ENCODE measurements at regions not wholly inside any gene's neighbourhood (a gene's known extent, or its start where the extent isn't known, plus 50 kb on each side); places are given as distances from the start of the nearest gene placed in this dataset.

- Mint-ChIP-seq H3K27me3 (no peaks in the 10 kb centered on the region), H3K9me3 (no peaks in the 10 kb centered on the region), H3K4me1 (no peaks in the 10 kb centered on the region), H3K27ac (no peak overlapping the region), H3K36me3 (no peaks in the 10 kb centered on the region), H3K4me3 (no peak overlapping the region)
- no peak for ATAC-seq
Observed at GRCh38 chr11:106187860-106188456, 110.5 kb downstream of the AASDHPPT start.

GRCh38 chr11:106193956-106194355, 116.5 kb downstream of the AASDHPPT start:
- Mint-ChIP-seq H3K27ac (no peak overlapping the region), H3K4me3 (no peak overlapping the region), H3K4me1 (no peaks in the 10 kb centered on the region), H3K27me3 (no peaks in the 10 kb centered on the region), H3K9me3 (no peaks in the 10 kb centered on the region), H3K36me3 (no peaks in the 10 kb centered on the region)
- ATAC-seq, result no peak

GRCh38 chr11:106197438-106197837, 120.0 kb downstream of the AASDHPPT start:
- H3K4me3 Mint-ChIP-seq, result no peak overlapping the region
- H3K4me1 Mint-ChIP-seq, result no peaks in the 10 kb centered on the region
- no peak overlapping the region for H3K27ac Mint-ChIP-seq
- H3K9me3 Mint-ChIP-seq, result no peaks in the 10 kb centered on the region
- no peaks in the 10 kb centered on the region for H3K36me3 Mint-ChIP-seq
- no peak for ATAC-seq
- H3K27me3 Mint-ChIP-seq, result no peaks in the 10 kb centered on the region

GRCh38 chr11:106202935-106203620, 125.6 kb downstream of the AASDHPPT start:
- Mint-ChIP-seq H3K9me3 (no peaks in the 10 kb centered on the region), H3K36me3 (no peaks in the 10 kb centered on the region), H3K4me3 (no peak overlapping the region), H3K4me1 (no peaks in the 10 kb centered on the region), H3K27me3 (no peaks in the 10 kb centered on the region), H3K27ac (no peak overlapping the region)
- ATAC-seq, result no peak

GRCh38 chr11:106208760-106209159, 131.3 kb downstream of the AASDHPPT start:
- no peaks in the 10 kb centered on the region for H3K4me1 Mint-ChIP-seq
- no peak overlapping the region for H3K27ac Mint-ChIP-seq
- H3K4me3 Mint-ChIP-seq, result no peak overlapping the region
- H3K27me3 Mint-ChIP-seq, result no peaks in the 10 kb centered on the region
- no peaks in the 10 kb centered on the region for H3K36me3 Mint-ChIP-seq
- ATAC-seq, result no peak
- no peaks in the 10 kb centered on the region for H3K9me3 Mint-ChIP-seq

GRCh38 chr11:106212081-106212480, 134.6 kb downstream of the AASDHPPT start:
- no peaks in the 10 kb centered on the region for H3K4me1 Mint-ChIP-seq
- H3K27ac Mint-ChIP-seq, result no peak overlapping the region
- no peak for ATAC-seq
- H3K27me3 Mint-ChIP-seq, result no peaks in the 10 kb centered on the region
- H3K4me3 Mint-ChIP-seq, result no peak overlapping the region
- H3K36me3 Mint-ChIP-seq, result no peaks in the 10 kb centered on the region
- H3K9me3 Mint-ChIP-seq, result no peaks in the 10 kb centered on the region

GRCh38 chr11:106216281-106216680, 138.8 kb downstream of the AASDHPPT start:
- H3K9me3 Mint-ChIP-seq, result no peaks in the 10 kb centered on the region
- no peak for ATAC-seq
- H3K4me1 Mint-ChIP-seq, result no peaks in the 10 kb centered on the region
- H3K27me3 Mint-ChIP-seq, result no peaks in the 10 kb centered on the region
- H3K4me3 Mint-ChIP-seq, result no peak overlapping the region
- no peak overlapping the region for H3K27ac Mint-ChIP-seq
- no peaks in the 10 kb centered on the region for H3K36me3 Mint-ChIP-seq

GRCh38 chr11:106217456-106217855, 140.0 kb downstream of the AASDHPPT start:
- Mint-ChIP-seq H3K9me3 (peaks cover 6% of the 10 kb centered on the region), H3K36me3 (no peaks in the 10 kb centered on the region), H3K27ac (no peak overlapping the region), H3K4me3 (no peak overlapping the region), H3K4me1 (no peaks in the 10 kb centered on the region), H3K27me3 (no peaks in the 10 kb centered on the region)
- ATAC-seq, result no peak

- Mint-ChIP-seq H3K9me3 (peaks cover 12% of the 10 kb centered on the region), H3K36me3 (no peaks in the 10 kb centered on the region), H3K27ac (no peak overlapping the region), H3K4me1 (no peaks in the 10 kb centered on the region), H3K27me3 (no peaks in the 10 kb centered on the region), H3K4me3 (no peak overlapping the region)
- no peak for ATAC-seq
Observed at GRCh38 chr11:106218106-106218505, 140.6 kb downstream of the AASDHPPT start.

GRCh38 chr11:106222626-106223025, 145.2 kb downstream of the AASDHPPT start:
- H3K4me1 Mint-ChIP-seq, result no peaks in the 10 kb centered on the region
- no peak for ATAC-seq
- H3K27me3 Mint-ChIP-seq, result no peaks in the 10 kb centered on the region
- peaks cover 20% of the 10 kb centered on the region for H3K9me3 Mint-ChIP-seq
- no peak overlapping the region for H3K27ac Mint-ChIP-seq
- H3K4me3 Mint-ChIP-seq, result no peak overlapping the region
- no peaks in the 10 kb centered on the region for H3K36me3 Mint-ChIP-seq

- no peaks in the 10 kb centered on the region for H3K27me3 Mint-ChIP-seq
- H3K4me1 Mint-ChIP-seq, result no peaks in the 10 kb centered on the region
- H3K9me3 Mint-ChIP-seq, result peaks cover 29% of the 10 kb centered on the region
- no peak overlapping the region for H3K4me3 Mint-ChIP-seq
- H3K36me3 Mint-ChIP-seq, result no peaks in the 10 kb centered on the region
- ATAC-seq, result no peak
- no peak overlapping the region for H3K27ac Mint-ChIP-seq
Observed at GRCh38 chr11:106224172-106224571, 146.7 kb downstream of the AASDHPPT start.

- H3K27me3 Mint-ChIP-seq, result no peaks in the 10 kb centered on the region
- H3K27ac Mint-ChIP-seq, result no peak overlapping the region
- H3K36me3 Mint-ChIP-seq, result no peaks in the 10 kb centered on the region
- ATAC-seq, result no peak
- H3K9me3 Mint-ChIP-seq, result peaks cover 21% of the 10 kb centered on the region
- H3K4me3 Mint-ChIP-seq, result no peak overlapping the region
- no peaks in the 10 kb centered on the region for H3K4me1 Mint-ChIP-seq
Observed at GRCh38 chr11:106228996-106229395, 151.5 kb downstream of the AASDHPPT start.

- Mint-ChIP-seq H3K4me1 (no peaks in the 10 kb centered on the region), H3K9me3 (peaks cover 21% of the 10 kb centered on the region), H3K27me3 (no peaks in the 10 kb centered on the region), H3K27ac (no peak overlapping the region), H3K4me3 (no peak overlapping the region), H3K36me3 (no peaks in the 10 kb centered on the region)
- ATAC-seq, result no peak
Observed at GRCh38 chr11:106231591-106231990, 154.1 kb downstream of the AASDHPPT start.

GRCh38 chr11:106233191-106233590, 155.7 kb downstream of the AASDHPPT start:
- no peak overlapping the region for H3K4me3 Mint-ChIP-seq
- H3K27ac Mint-ChIP-seq, result no peak overlapping the region
- H3K4me1 Mint-ChIP-seq, result no peaks in the 10 kb centered on the region
- no peak for ATAC-seq
- H3K9me3 Mint-ChIP-seq, result peaks cover 18% of the 10 kb centered on the region
- H3K36me3 Mint-ChIP-seq, result no peaks in the 10 kb centered on the region
- no peaks in the 10 kb centered on the region for H3K27me3 Mint-ChIP-seq

- H3K27ac Mint-ChIP-seq, result no peak overlapping the region
- H3K4me1 Mint-ChIP-seq, result no peaks in the 10 kb centered on the region
Observed at GRCh38 chr11:106234794-106235193, 157.3 kb downstream of the AASDHPPT start.

GRCh38 chr11:106236295-106236694, 158.8 kb downstream of the AASDHPPT start:
- Mint-ChIP-seq H3K36me3 (no peaks in the 10 kb centered on the region), H3K9me3 (no peaks in the 10 kb centered on the region), H3K27me3 (no peaks in the 10 kb centered on the region), H3K4me1 (no peaks in the 10 kb centered on the region), H3K27ac (no peak overlapping the region), H3K4me3 (no peak overlapping the region)
- no peak for ATAC-seq

More at GRCh38 chr11:106234794-106235193, 157.3 kb downstream of the AASDHPPT start:
- H3K36me3 Mint-ChIP-seq, result no peaks in the 10 kb centered on the region
- H3K9me3 Mint-ChIP-seq, result peaks cover 10% of the 10 kb centered on the region
- H3K4me3 Mint-ChIP-seq, result no peak overlapping the region
- no peak for ATAC-seq
- H3K27me3 Mint-ChIP-seq, result no peaks in the 10 kb centered on the region

All from stimulated activated memory B cell treated with anti-CD40 and anti-IgM and Interleukin-4, amounts not matched to agents 10 μg/mL and 1 μg/mL and 100 μg/mL, for 72 hours (primary cell).